H1 (cell line): ENCODE measurements at regions not wholly inside any gene's neighbourhood (a gene's known extent, or its start where the extent isn't known, plus 50 kb on each side); places are given as distances from the start of the nearest gene placed in this dataset.

Experiments used
- CTCF ChIA-PET: fragments of 300-600 bp; sonication (Branson Sonifier 250); formaldehyde crosslinking; loops from one replicate; lab custom pipeline; 2021; ENCODE audit not compliant: partially characterized antibody; lab: Charles Lee
- POLR2A ChIA-PET: fragments of 300-600 bp; sonication (Branson Sonifier 250); formaldehyde crosslinking; loops from one replicate; lab custom pipeline; 2021; ENCODE audit warnings: inconsistent platforms; ENCODE audit not compliant: partially characterized antibody; lab: Charles Lee
- DNase-seq, 2 experiments: peaks; one replicate each; pipeline versions ENCODE4 v3.0.0 to v3.0.0-alpha.2; 2010 to 2022; ENCODE audit warnings: low spot score in 2 of 2, low read depth in 1 of 2, mixed read lengths in 1 of 2
- FAIRE-seq: peaks from 2 replicates; lab custom pipeline; 2011; peaks lifted over from hg19 to GRCh38; lab: Jason Lieb, UNC
- H2AFZ ChIP-seq: 2 replicates; pipeline ENCODE4 v1.8.1; 2012; ENCODE audit warnings: low read length, inconsistent platforms
- H2AK5ac ChIP-seq: 2 replicates; pipeline ENCODE4 v1.6.1; 2013; ENCODE audit warnings: low read depth, low read length
- H2BK120ac ChIP-seq: replicated peaks from 2 replicates; pipeline ENCODE3; 2013; ENCODE audit warnings: low read depth, low read length, inconsistent platforms
- H2BK12ac ChIP-seq: 2 replicates; pipeline ENCODE4 v1.6.1; 2013; ENCODE audit warnings: low read depth, low read length
- H2BK15ac ChIP-seq: 2 replicates; pipeline ENCODE4 v1.6.1; 2013; ENCODE audit warnings: low read length
- H2BK20ac ChIP-seq: 2 replicates; pipeline ENCODE4 v1.6.1; 2013; ENCODE audit warnings: low read length
- H2BK5ac ChIP-seq: 2 replicates; pipeline ENCODE4 v1.6.1; 2013; ENCODE audit warnings: low read depth, low read length
- H3K14ac ChIP-seq: 2 replicates; pipeline ENCODE4 v1.6.1; 2013; ENCODE audit warnings: inconsistent platforms; ENCODE audit not compliant: insufficient read length
- H3K18ac ChIP-seq: 2 replicates; pipeline ENCODE4 v1.6.1; 2013; ENCODE audit warnings: low read length; ENCODE audit errors: extremely low read depth
- H3K23ac ChIP-seq: 2 replicates; pipeline ENCODE4 v1.6.1; 2013; ENCODE audit warnings: inconsistent platforms; ENCODE audit not compliant: insufficient read length
- H3K23me2 ChIP-seq: 2 replicates; pipeline ENCODE4 v1.6.1; 2013; ENCODE audit warnings: low read depth, low read length
- H3K27ac ChIP-seq: 2 replicates; pipeline ENCODE4 v1.6.1; 2011; ENCODE audit warnings: low read depth, low read length, inconsistent platforms
- H3K27me3 ChIP-seq, 4 experiments: replicated peaks in 1 of 4; 1 replicate in 1 of 4; 2 replicates in 3 of 4; pipeline versions ENCODE4 v1.6.1 to v1.8.1; 2011 to 2013; ENCODE audit warnings: low read length in 3 of 4, mild to moderate bottlenecking in 3 of 4, inconsistent platforms in 2 of 4, mixed read lengths in 2 of 4, moderate library complexity in 1 of 4; ENCODE audit not compliant: control insufficient read depth in 3 of 4, insufficient read depth in 3 of 4; ENCODE audit errors: extremely low read depth in 1 of 4
- H3K36me3 ChIP-seq, 4 experiments: 2 replicates each; pipeline versions ENCODE4 v1.6.1 to v1.8.1; 2011 to 2013; ENCODE audit warnings: mild to moderate bottlenecking in 4 of 4, low read length in 3 of 4, moderate library complexity in 2 of 4, control low read depth in 1 of 4, inconsistent platforms in 1 of 4; ENCODE audit not compliant: insufficient read depth in 4 of 4, control insufficient read depth in 2 of 4
- H3K4ac ChIP-seq: replicated peaks from 2 replicates; pipeline ENCODE3; 2013; ENCODE audit warnings: low read length, low read depth, mixed read lengths, inconsistent platforms; ENCODE audit not compliant: insufficient read length
- H3K4me1 ChIP-seq, 4 experiments: replicated peaks in 1 of 4; 1 replicate in 1 of 4; 2 replicates in 3 of 4; pipeline versions ENCODE4 v1.6.1 to v1.8.1; 2011 to 2013; ENCODE audit warnings: low read length in 3 of 4, inconsistent platforms in 2 of 4, mixed read lengths in 1 of 4; ENCODE audit not compliant: insufficient read depth in 4 of 4, control insufficient read depth in 3 of 4
- H3K4me2 ChIP-seq, 2 experiments: 2 replicates each; pipeline versions ENCODE4 v1.6.1 to v1.8.1; 2011 to 2013; ENCODE audit warnings: low read depth in 2 of 2, low read length in 2 of 2, control low read depth in 1 of 2, inconsistent platforms in 1 of 2, mild to moderate bottlenecking in 1 of 2; ENCODE audit not compliant: insufficient read depth in 1 of 2
- H3K4me3 ChIP-seq, 4 experiments: fragments of 200-600, 300-600 bp in 1 of 4; sonication (generic), shearing (Covaris generic), sonication (Bioruptor Twin) in 1 of 4; 2 replicates each; pipeline versions ENCODE4 v1.5.1 to v1.8.1; 2011 to 2016; ENCODE audit warnings: low read length in 4 of 4, low read depth in 3 of 4, control low read depth in 2 of 4, inconsistent platforms in 2 of 4, mild to moderate bottlenecking in 2 of 4, mixed read lengths in 1 of 4, moderate library complexity in 1 of 4; ENCODE audit not compliant: insufficient read depth in 2 of 4; ENCODE audit errors: extremely low read depth in 1 of 4
- H3K56ac ChIP-seq: replicated peaks from 2 replicates; pipeline ENCODE3; 2013; ENCODE audit warnings: low read depth, mild to moderate bottlenecking, mixed read lengths, low read length, inconsistent platforms; ENCODE audit not compliant: insufficient read length
- H3K79me1 ChIP-seq: 2 replicates; pipeline ENCODE4 v1.6.1; 2013; ENCODE audit warnings: low read depth, low read length, control low read depth
- H3K79me2 ChIP-seq, 2 experiments: 2 replicates each; pipeline versions ENCODE4 v1.6.1 to v1.8.1; 2012 to 2013; ENCODE audit warnings: low read length in 2 of 2, mild to moderate bottlenecking in 2 of 2, inconsistent platforms in 1 of 2; ENCODE audit not compliant: insufficient read depth in 2 of 2, control insufficient read depth in 1 of 2
- H3K9ac ChIP-seq, 4 experiments: replicated peaks in 1 of 4; 1 replicate in 1 of 4; 2 replicates in 3 of 4; pipeline versions ENCODE4 v1.6.1 to v1.8.1; 2011 to 2013; ENCODE audit warnings: low read depth in 3 of 4, low read length in 3 of 4, control low read depth in 2 of 4, mild to moderate bottlenecking in 2 of 4, moderate library complexity in 2 of 4, inconsistent platforms in 1 of 4; ENCODE audit errors: extremely low read depth in 1 of 4
- H3K9me3 ChIP-seq, 2 experiments: 2 replicates each; pipeline versions ENCODE4 v1.6.1 to v1.8.1; 2012 to 2013; ENCODE audit warnings: mild to moderate bottlenecking in 2 of 2, moderate library complexity in 2 of 2, control low read depth in 1 of 2, inconsistent platforms in 1 of 2, low read depth in 1 of 2, low read length in 1 of 2, mixed read lengths in 1 of 2; ENCODE audit not compliant: insufficient read depth in 2 of 2
- H4K20me1 ChIP-seq, 2 experiments: replicated peaks in 1 of 2; 2 replicates each; pipeline versions ENCODE3 to v1.8.1; 2011 to 2013; ENCODE audit warnings: inconsistent platforms in 2 of 2, low read length in 2 of 2, mild to moderate bottlenecking in 1 of 2; ENCODE audit not compliant: insufficient read depth in 2 of 2, control insufficient read depth in 1 of 2
- H4K5ac ChIP-seq: 2 replicates; pipeline ENCODE4 v1.6.1; 2013; ENCODE audit warnings: low read length, low read depth, mixed read lengths, inconsistent platforms; ENCODE audit not compliant: insufficient read length
- H4K8ac ChIP-seq: 2 replicates; pipeline ENCODE4 v1.8.0; 2013; ENCODE audit warnings: mild to moderate bottlenecking, moderate library complexity, low read length, inconsistent platforms; ENCODE audit not compliant: insufficient read depth; ENCODE audit errors: extremely low read depth
- H4K91ac ChIP-seq: replicated peaks from 2 replicates; pipeline ENCODE3; 2013; ENCODE audit warnings: low read length, mixed read lengths, inconsistent platforms; ENCODE audit not compliant: insufficient read length
- HDAC2 ChIP-seq, 2 experiments: fragments of 300-600 bp in 1 of 2; sonication (generic) in 1 of 2; IDR thresholded peaks; 2 replicates each; pipeline ENCODE4 v1.6.1; 2011 to 2012; ENCODE audit warnings: low read depth in 2 of 2, low read length in 2 of 2, mild to moderate bottlenecking in 2 of 2, moderate library complexity in 2 of 2, borderline replicate concordance in 1 of 2, inconsistent platforms in 1 of 2
- KDM5A ChIP-seq: fragments of 200-600 bp; IDR thresholded peaks from 2 replicates; pipeline ENCODE4 v1.7.1; 2012; ENCODE audit warnings: mild to moderate bottlenecking, low read length, inconsistent platforms, mixed read lengths
- MAX ChIP-seq: IDR thresholded peaks from 2 replicates; pipeline ENCODE4 v1.6.1; 2012; ENCODE audit warnings: inconsistent platforms
- RBBP5 ChIP-seq: IDR thresholded peaks from 2 replicates; pipeline ENCODE4 v1.7.1; 2012; ENCODE audit warnings: low read depth, mild to moderate bottlenecking, inconsistent platforms, low read length, moderate library complexity, borderline replicate concordance
- SIN3A ChIP-seq, 2 experiments: IDR thresholded peaks in 1 of 2; conservative IDR thresholded peaks in 1 of 2; 2 replicates each; pipeline ENCODE4 v1.6.1; 2011 to 2012; ENCODE audit warnings: low read length in 2 of 2, improper control_type of control experiment in 1 of 2, low read depth in 1 of 2, mild to moderate bottlenecking in 1 of 2
- WGBS, 2 experiments: shearing (Covaris generic) in 1 of 2; methylation state at CpG; one replicate each; pipeline versions ENCODE4 v1.1.6 to v1.1.7; 2013 to 2015; ENCODE audit warnings: low lambda C conversion rate in 2 of 2, mixed read lengths in 2 of 2, inconsistent platforms in 1 of 2, low coverage in 1 of 2, missing lambda C conversion rate in 1 of 2; ENCODE audit not compliant: insufficient replicate concordance in 2 of 2, insufficient coverage in 1 of 2, insufficient read length in 1 of 2; ENCODE audit errors: extremely low coverage in 1 of 2, missing lambda C conversion rate in 1 of 2; 5-methylcytosine and 5-hydroxymethylcytosine counted together

DNA sequence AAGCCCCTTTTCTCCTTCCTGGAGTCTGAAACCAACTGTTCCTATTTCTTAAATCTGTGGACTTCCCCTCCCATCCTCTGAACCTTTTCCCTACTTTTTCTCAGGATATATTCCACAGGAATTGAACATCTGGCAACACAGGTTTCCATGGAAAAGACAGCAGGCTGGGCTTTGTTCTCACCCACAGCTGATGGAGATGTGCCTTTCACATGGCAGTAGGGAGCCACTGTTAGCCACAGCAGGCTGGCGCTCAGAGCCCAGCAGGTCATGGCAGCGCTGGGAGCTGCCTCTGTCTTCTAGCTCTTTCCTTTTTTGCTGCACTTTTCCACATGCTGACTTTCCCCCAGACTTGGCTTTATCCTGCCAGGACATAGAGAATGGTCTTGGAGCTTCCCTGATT, 116.4 kb upstream of the NLRP1 start:
- Histone ChIP-seq H2BK12ac (peak overlapping the region; percentile 13; the same call in 1 of the 2 replicates), H3K9ac (no peak overlapping the region), H3K36me3 (no peaks in the 10 kb centered on the region), H3K4me3 (no peak overlapping the region), H3K27me3 (no peaks in the 10 kb centered on the region), H3K23ac (no peak overlapping the region), H3K23me2 (no peaks in the 10 kb centered on the region), H2BK5ac (peak overlapping the region; percentile 38; the same call in 1 of the 2 replicates), H2AK5ac (no peak overlapping the region), H3K79me1 (no peaks in the 10 kb centered on the region; the same call in 1 of the 2 replicates), H4K91ac (peak overlapping the region; percentile 69), H2BK120ac (peak overlapping the region; percentile 47), H4K5ac (no peak overlapping the region), H3K79me2 (no peaks in the 10 kb centered on the region), H4K8ac (no peak overlapping the region), H4K20me1 (no peaks in the 10 kb centered on the region), H3K18ac (no peak overlapping the region; the same call in 1 of the 2 replicates), H2BK20ac (peak overlapping the region; percentile 40; the same call in 1 of the 2 replicates), H3K4ac (no peak overlapping the region), H2AFZ (no peak overlapping the region), H3K4me1 (peaks cover 13 to 31% (median 22%) of the 10 kb centered on the region in 4 experiments; a peak in 5 of 7 replicates), H3K9me3 (no peaks in the 10 kb centered on the region; a peak in 1 of 4 replicates), H2BK15ac (no peak overlapping the region), H3K56ac (no peak overlapping the region), H3K14ac (no peak overlapping the region), H3K27ac (no peak overlapping the region), H3K4me2 (peak overlapping the region in 1 of 2 experiments; percentile 14; a peak in 3 of 4 replicates)
- CTCF ChIA-PET, result interaction anchor here (0.7 to 1.7 kb wide), 5 partner anchors 39 to 576 kb away, joined by 3 to 8 read pairs (median 3); no protein-coding TSS in a partner anchor
- POLR2A ChIA-PET, result no interaction called here
- TF ChIP-seq RBBP5, result 0 out of 2 replicates have a peak, but pooled peaks have one; percentile 22
- no peak for TF ChIP-seq HDAC2 (IDR thresholded peaks at IDR 0.05; ENCODE audit: borderline replicate concordance in 1 of 2, low read depth in 2 of 2, low read length in 2 of 2)
- TF ChIP-seq MAX, result peak; percentile 50; the same call in 1 of the 2 replicates
- no peak for TF ChIP-seq SIN3A (conservative IDR thresholded peaks at IDR 0.05 in 1 of 2, IDR thresholded peaks at IDR 0.05 in 1 of 2; ENCODE audit: low read depth in 1 of 2, low read length in 2 of 2)
- no peak for TF ChIP-seq KDM5A
- FAIRE-seq (no peak), DNase-seq (no peak)
- WGBS, 2 experiments, result 44% methylated on average over 2 of the region's 2 CpGs; no CpG with 5 or more reads in 1 of the 2 experiments
